Myocyte (in vitro differentiated cells): ENCODE measurements at regions not wholly inside any gene's neighbourhood (a gene's known extent, or its start where the extent isn't known, plus 50 kb on each side); places are given as distances from the start of the nearest gene placed in this dataset.

Experiments used
- DNase-seq: peaks from one replicate; pipeline ENCODE4 v3.0.0-alpha.2; 2012; ENCODE audit warnings: low read depth

DNA sequence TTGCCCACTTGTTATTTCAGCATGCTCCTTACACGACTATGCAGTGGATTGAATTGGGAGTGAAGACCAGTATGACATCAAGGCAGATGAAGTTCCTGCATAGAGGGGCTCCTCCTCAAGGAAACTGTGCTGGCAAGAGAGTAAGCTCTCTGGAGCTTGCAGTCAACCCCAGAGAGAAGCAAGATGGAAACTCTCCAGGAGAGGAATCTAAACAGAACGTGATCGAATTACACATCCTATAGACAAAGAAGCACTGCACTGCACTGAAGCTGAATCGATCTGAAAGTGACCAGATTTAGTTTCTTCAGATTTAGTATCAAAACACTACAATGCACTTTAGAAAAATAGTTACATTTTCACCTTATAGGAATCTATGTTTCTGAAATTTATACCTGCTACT is 947.7 kb upstream of the TENM4 start:
- DNase-seq, result no peak

DNA sequence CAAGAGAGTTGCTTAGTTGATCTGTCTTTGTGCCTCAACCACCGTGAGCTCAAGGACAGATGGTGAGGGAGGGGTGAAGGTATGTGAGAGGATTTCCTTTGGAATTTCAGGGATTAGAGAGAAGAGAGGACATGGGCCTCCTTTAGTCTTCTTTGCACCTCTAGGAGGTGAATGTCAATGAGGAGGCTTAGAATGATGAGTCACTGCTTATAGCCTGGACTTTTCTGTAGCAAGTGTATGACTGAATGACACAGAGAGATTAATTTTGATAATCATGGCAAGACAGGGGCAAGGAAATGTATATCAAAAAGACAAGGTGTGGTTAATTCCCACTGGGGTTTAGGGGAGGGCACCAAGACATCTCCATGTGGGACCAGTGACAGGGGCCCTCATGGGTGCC is 947.3 kb upstream of the TENM4 start:
- DNase-seq, result no peak

DNA sequence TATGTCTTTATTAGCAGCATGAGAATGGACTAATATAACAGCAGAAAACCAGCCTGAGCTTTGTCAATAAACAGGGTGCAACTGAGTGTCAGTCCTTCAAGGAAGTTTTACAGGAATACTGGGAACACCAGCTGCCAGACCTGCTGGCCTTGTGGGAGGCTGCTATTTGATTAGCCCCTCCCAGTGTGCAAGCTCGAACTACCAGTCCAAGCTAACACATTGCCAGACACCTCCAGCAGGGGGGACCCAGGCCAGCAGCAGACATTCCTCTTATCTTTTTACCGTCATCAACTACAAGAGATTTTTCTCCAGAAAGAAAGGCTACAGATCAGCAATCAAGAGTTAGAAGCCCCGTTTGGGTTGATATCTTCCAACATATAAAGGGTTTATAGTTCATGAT is 942.8 kb upstream of the TENM4 start:
- DNase-seq, result no peak

DNA sequence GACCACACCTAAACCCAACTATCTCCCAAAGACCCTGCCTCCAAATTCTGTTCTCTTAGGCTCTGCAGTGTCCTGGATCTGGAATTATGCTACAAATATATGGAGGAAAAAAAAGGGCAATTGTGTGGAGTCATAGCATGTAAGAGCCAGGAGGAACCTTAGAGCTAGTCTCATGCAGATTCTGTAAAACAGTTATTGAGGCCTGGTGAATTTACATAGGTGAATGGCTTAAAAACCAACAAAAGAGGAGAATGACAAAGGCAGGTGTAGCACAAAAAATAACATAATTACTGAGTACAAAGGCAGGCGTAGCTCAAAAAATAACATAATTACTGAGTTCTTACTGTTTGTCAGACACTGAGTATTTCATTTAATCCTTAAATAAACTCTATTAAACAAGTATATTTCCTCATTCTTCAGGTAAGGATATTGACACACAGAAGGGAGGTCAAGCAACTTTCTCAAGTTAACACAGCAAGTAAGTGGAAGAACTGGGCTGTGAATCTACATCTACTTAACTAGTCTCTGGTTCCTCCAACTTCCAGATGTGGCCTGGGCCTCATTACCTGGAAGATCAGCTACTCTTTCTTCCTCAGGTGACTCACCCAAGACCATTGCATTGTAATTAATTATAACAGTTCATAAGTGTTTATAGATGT is 938.9 kb upstream of the TENM4 start:
- DNase-seq, result no peak

DNA sequence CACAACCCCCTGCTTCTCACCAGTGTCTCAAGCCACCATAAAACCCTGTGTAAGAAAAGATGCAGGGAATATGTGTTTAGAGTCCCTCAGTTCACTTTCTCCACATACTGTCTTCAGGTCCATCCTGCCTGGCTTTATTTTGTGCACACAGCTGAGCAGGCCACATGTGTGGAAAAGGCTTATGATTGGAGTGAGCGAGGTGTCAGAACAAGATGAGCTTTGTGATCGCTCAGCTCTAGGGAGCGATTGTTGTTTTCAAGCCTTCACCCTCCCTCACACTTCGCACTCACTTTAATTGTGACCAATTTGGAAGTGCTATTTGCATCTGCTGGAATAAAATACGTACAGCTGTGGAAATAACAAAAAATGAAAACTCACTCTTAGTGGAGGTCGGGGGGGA is 931.1 kb upstream of the TENM4 start:
- no peak for DNase-seq

DNA sequence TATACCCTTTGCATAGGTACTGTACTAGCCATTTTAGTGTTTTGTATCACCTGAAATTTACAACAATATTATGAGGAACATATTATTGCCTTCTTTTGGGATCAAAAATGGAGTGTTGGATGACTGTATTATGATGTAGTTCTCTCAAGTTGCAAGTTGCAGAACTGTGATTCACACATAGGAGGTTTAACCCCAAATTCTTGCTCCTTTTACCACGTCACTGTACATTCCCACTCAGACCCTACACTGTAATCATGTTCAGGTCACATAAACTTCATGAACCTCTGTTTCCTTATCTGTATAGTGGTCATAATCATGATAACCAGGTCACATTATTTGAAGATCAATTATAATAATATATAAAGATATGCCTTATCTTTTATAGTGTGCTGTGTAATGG is 925.1 kb upstream of the TENM4 start:
- DNase-seq, result no peak

DNA sequence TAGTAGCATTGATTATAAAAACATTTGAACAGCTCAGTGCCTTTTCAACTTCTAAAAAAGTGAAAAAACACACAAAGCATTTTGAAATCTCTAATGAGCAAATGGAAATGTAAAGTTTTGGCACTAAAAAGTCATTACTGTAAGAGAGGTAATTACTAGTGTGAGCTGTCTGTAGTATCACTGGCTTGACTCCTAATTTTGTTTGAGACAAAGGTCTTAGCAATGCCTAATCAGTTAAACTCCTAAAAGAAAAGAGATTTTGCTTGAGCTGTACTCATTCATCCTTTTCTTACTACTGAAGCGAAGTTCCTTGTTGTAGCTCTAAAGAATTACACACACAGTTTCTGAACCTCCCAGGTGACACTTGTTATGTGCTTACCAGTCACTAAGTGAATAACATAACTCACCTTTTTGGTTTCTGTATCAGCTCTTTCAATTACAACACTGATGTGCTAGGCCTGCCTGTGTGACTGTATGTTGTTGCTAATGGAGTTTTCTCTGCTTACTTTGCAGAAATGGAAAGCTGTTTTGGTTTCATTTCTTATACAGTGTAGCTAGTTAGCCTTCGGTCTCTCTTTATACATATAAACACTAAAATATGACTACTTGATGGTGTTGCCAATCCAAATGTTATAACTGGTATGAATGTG is 924.4 kb upstream of the TENM4 start:
- DNase-seq, result no peak

DNA sequence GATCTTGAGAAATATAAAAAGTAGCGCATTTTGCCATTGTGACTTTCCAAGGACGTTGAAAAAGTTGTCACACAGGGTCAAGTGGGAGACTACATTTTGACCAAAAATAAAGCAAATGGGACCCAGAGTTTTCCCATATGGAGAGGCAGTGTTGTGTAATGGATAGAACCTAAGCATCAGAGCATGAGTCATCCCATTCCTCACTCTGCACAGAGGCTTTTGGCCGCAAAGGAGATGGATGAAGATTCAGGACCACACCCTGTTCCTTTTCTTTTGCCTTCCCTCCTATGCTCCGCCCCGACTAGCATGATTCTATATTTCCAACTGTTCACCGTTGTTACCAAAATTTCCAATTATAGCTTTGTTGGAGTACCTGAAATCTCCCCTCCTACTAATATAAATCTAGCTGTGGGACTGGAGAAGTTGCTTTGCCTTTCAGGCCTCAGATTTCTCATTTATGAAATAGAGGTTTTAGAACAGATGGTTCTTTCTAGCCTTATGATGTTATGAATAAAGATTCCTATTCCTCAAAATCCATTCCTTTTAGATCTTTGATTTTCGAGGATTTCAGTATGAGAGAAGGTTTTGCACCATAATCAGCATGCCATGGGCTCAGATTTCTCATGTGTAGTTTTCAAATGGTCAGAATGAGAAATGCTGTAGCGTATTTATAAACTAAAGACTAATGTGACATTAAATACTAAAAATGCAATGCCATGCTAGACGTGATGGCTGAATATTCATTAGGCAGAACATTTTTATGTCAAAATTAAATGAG is 921.9 kb upstream of the TENM4 start:
- no peak for DNase-seq

DNA sequence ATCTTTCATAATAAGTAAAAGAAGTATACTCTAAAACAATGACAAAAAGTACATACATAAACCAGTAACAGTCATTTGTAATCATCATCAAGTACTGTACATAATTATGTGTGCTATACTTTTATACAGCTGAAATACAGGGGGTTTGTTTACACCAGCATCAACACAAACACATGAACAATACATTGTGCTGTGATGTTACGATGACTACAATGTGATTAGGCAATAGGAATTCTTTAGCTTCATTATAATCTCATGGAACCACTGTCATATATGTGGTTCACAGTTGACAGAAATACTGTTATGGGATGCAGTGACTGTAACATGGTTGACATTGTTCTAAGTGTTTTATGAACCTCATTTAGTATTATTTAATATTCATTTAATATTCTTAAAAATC is 914.4 kb upstream of the TENM4 start:
- no peak for DNase-seq

DNA sequence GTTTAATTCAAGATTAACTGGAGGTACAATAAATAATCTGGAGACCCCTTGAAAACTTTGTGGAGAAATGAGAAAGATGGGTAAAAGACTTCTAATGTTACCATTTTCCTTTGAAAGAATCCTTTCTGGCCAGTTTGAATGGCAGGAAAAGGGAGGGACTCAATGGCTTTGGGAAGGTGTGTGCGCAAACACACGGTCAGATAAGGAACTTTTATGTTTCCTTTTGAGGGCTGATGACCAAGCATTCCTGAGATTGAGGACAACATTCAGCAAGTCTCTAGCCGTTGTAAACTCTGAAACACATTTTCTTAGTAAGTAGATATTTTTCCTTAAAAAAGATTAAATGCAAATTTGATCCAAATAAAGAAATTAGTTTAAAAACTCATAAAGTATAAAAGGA is 909.7 kb upstream of the TENM4 start:
- DNase-seq, result no peak

DNA sequence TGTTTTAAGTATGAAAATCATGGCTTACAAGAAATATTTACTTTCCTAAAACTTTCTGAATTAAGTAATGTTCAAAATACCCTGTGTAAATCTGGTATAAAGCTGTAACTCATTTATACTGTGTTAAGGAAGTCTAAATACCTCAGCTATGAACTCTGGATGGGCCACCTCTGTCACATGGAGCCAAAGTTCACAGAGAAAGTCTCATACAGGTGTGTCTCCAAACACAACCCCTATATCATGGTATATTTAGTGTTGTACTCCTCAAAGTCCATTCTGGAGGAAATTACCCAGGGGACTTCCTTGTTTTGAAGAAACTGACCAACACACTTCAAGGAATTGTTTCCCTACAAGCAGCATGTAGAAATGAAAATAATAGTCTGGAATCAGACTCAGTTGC is 909.2 kb upstream of the TENM4 start:
- no peak for DNase-seq

DNA sequence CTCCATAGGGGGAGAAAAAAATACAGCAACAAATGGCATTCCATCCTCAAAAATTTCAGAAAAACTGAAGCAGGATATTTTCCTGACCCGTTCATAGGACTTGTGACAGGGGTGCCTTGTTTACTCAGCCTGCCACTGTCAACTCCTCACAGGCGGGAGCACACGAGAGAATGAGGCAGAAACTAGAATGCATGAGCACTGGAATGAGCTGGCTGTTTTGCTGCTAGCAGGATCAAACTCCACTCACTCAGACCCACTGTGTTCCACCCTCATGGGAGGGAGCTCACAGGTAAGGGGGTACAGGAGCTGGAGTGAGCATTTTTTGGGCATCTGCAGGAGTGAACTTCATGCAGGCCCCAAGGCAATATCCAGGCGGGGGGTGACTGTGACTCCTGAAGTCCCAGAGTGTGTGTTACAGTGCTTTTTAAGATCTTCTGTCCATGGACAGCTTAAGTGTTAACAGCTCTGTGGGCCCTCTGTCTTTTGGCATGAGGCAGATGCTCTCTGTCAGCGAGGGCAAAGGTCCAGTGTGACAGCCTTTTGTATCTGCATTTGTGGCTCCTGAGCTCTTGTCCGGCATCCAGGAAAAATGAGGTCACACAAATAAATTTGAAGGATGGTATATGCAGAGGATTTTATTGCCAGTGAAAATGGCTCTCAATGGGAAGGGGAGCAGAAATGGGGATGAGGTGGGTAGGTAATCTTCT is 905.7 kb upstream of the TENM4 start:
- DNase-seq, result no peak

DNA sequence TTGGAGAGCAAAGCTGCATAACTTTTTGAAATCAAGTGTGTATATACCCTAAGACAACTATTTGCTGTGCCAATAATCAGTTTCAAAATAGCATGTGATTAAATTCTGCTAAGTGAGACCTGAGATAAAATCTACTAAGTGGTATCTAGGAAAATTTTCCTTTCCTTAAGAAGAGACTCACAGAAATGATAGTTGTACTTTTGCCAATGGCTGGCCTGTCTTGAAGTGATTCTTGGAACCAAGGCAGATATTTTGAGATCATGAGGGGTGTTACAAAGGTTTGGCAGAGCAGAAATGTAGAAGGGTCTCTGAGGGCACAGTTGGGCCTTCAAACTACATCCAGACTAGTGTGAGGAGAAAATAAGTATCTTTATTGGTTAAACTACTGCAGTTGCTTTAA is 902.6 kb upstream of the TENM4 start:
- DNase-seq, result no peak

DNA sequence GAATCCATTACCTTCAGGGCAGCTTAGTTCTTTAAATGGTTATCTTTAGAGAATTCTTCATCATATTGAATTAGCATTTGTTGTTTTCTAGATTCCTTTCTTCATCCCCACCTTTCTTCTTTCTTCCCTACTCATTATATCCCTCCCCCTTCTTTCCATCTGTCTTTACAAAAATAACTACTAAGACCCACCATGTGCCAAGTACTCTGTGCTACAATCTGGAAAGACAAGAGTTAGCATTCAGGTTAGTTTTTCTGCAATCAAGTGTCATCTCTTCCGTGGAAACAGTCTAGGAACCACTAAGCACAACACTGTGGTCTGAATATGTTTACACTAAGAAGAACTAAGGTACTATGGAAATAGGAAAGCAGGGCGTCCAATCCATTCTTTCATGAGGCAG is 897.4 kb upstream of the TENM4 start:
- DNase-seq, result no peak

DNA sequence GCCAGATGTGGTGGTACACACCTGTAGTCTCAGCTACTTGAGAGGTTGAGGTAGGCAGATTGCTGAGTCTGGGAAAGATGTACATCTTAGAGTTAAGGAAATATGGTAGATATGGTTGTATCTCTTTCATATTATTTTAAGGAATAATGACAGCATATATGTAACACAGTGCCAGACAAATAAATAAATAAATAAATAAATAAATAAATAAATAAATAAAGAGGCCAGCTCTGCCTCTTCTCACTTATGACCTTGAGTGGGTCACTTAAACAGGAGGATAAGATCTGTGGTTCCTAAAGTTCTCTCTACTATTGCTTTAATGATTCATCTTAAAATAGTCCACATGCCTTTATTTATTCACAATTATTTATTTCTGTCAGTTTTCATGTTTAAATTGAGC is 890.9 kb upstream of the TENM4 start:
- no peak for DNase-seq

DNA sequence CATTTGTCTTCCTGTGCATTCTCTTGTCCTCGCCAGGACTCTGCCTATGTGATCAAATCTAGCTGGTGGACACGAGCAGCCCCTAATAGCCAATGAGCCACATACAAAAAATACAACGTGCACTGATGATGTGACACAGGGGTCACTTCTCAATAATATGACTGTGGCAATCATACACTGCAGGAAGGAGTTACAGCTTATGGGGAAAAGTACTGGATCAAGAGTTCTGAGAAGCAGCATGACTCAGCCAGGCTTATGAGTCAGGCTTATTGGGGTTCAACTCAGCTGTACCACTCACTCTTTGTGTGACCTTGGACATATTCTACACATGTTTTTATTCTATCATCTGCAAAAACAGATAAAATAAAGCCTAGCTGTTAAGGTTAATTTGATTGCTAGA is 889.4 kb upstream of the TENM4 start:
- DNase-seq, result peak; percentile 2

DNA sequence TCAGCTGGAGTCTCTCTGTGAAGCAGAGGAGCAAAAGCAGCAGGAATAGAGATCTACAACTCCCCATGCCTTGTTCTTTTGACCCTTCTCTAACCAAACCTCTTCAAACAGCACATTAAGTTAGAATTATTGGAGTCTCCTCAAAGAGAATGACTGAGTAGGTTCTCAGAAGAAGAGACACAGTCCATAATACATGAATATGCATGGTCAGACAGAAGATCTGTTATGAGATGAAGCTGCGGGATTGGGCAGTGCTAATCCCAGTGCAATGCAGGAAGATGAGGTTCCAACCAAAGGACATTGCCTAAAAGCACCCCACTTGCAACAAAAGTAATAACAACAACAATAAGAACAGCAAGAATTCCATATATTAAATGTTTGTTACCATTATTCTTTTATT is 887.9 kb upstream of the TENM4 start:
- no peak for DNase-seq

DNA sequence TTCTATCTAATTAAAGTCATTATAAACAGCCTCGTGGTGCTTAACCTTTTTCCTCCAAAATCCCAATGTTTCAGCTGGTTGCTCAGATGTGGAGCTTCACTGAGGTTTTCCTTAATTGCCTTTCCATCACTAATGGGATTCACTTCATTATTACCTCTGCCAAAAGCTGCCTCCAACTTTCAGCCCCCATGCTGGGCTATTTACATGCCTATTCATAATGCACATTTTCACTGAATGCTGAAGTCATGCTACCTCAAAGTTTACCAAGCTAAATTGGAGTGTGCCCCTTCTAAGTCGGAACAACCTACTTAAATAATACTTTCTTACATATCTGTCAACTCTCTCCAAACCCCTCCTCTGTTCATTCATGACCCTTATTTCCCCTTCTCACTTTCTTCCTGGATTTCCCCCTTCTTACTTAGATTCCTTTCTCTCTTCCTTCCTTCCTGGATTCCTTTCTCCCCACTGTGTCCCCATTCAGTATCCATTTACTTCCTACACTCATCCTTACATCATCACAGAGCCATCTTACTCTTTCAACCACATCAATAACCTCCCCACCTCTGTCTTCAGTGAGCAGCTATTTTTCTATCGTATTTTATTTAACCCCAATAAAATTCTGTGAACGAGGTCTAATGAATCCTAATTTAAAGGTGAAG is 887.3 kb upstream of the TENM4 start:
- DNase-seq, result no peak

DNA sequence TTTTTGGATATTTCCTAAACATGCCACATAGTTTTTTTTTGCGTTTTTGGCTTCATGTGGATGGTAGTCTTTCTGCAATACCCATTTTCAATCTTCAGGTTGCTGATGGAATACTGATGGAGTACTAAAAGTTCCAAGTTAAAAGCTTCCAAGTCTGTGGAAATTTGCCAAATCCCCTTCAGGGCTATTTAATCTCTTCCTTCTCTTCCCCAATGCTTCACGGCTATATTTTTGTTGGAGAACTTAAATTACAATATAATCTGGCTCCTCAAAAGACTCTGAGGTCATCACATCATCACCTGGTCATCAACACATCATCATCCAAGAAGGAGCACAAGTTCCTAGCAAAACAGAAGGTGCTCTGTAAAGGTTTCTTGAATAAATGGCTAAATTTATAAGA is 881.0 kb upstream of the TENM4 start:
- no peak for DNase-seq

DNA sequence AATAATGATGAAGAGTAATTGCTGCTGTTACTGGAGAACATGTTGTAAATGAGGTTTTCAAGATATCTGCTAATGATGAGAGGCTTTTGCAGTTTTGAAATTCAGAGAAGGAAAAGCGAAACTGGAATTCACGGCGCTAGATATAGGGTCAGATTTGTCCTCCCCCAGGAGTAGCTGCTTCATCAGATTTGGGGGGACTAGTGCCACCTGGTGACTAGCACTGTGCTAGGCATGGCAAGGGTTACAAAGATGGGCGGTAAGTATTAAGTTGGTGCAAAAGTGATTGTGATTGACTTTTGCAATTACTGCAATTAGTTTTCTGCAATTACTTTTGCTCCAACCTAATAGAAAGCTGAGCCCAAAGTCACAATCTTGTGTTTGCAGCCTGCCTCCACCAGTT is 879.9 kb upstream of the TENM4 start:
- no peak for DNase-seq

DNA sequence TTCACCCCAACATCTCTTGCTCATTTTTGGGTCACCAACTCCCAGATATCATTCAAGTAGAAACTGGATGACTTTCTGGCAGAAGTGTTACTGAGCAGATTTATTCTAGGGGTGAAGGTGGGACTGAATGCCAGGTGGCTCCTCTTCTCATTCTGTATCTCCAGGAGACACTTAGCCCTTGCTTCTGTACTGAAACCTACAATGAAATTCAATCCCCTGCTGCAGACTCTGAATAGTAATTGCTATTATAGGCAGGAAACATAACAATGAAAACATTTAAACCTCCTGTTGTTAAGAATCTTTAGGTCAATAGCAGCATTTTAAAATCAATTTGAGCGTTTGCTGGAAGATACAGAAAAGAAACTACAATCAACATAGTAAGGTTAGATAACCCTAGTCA is 879.4 kb upstream of the TENM4 start:
- DNase-seq, result no peak

DNA sequence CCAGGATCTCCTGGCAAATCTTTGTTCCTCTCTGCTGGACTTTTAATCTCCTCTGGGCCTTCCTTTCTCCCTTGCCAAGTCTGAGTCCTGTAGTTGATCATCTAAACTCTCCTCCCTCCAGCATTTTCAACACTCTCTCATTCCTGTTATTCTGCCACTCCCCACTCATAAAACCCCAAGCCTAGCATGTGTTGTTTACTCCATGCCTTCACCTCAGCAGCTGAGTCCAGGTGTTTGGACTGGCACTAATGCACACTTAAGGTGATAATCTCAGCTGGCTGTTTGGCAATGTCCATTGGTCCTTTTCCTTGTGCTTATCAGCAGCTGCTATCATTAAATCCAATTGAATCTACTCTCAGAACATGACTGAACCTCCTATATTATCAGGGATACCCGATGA is 876.8 kb upstream of the TENM4 start:
- no peak for DNase-seq
